Kidney (tissue), 13 donors: ENCODE measurements at regions not wholly inside any gene's neighbourhood (a gene's known extent, or its start where the extent isn't known, plus 50 kb on each side); places are given as distances from the start of the nearest gene placed in this dataset.

Experiments
- DNase-seq, 5 donors: peaks; one replicate each; pipeline ENCODE4 v3.0.0-alpha.2; 2013 to 2020
- FAIRE-seq: peaks from 2 replicates; lab custom pipeline; 2012; peaks lifted over from hg19 to GRCh38; lab: Jason Lieb, UNC
- H3K27ac ChIP-seq, 2 donors: one replicate each; pipeline ENCODE4 v1.7.0; 2013; ENCODE audit warnings: low read depth in 2 of 2, low read length in 2 of 2, inconsistent platforms in 1 of 2
- H3K27me3 ChIP-seq: one replicate; pipeline ENCODE4 v1.7.1; 2013; ENCODE audit warnings: low read length, inconsistent platforms; ENCODE audit not compliant: control insufficient read depth, insufficient read depth
- H3K36me3 ChIP-seq, 3 donors: one replicate each; pipeline versions ENCODE4 v1.7.0 to v1.7.1; 2013; ENCODE audit warnings: low read length in 3 of 3, control low read depth in 1 of 3, inconsistent platforms in 1 of 3; ENCODE audit not compliant: insufficient read depth in 3 of 3, control insufficient read depth in 2 of 3
- H3K4me1 ChIP-seq, 3 donors: one replicate each; pipeline versions ENCODE4 v1.7.0 to v1.7.1; 2013; ENCODE audit warnings: low read length in 3 of 3, inconsistent platforms in 1 of 3, low read depth in 1 of 3; ENCODE audit not compliant: control insufficient read depth in 2 of 3, insufficient read depth in 2 of 3
- H3K4me3 ChIP-seq, 3 donors: one replicate each; pipeline versions ENCODE4 v1.7.0 to v1.8.1; 2013; ENCODE audit warnings: low read length in 3 of 3, control low read depth in 1 of 3, inconsistent platforms in 1 of 3
- H3K9ac ChIP-seq, 3 donors: one replicate each; pipeline versions ENCODE4 v1.7.0 to v1.7.1; 2013; ENCODE audit warnings: low read length in 3 of 3, control low read depth in 1 of 3, inconsistent platforms in 1 of 3
- H3K9me3 ChIP-seq, 3 donors: one replicate each; pipeline versions ENCODE4 v1.7.0 to v1.7.1; 2013; ENCODE audit warnings: low read length in 3 of 3, control low read depth in 1 of 3, inconsistent platforms in 1 of 3; ENCODE audit not compliant: control insufficient read depth in 2 of 3, insufficient read depth in 1 of 3
- intact Hi-C: fragments of 100-400 bp; cut with DNase I; formaldehyde crosslinking; loops from one replicate; pipeline ENCODE4 v1.11.1; 2022
- TF ChIP-seq, protein P1 (sequence below): IDR thresholded peaks from 3 replicates; pipeline ENCODE4 v1.5.1; 2012; ENCODE audit warnings: mild to moderate bottlenecking, moderate library complexity, borderline replicate concordance; ENCODE audit not compliant: insufficient read depth; ENCODE audit errors: extremely low read depth
- donor health status: control.
- donor health status: control.
- donor health status: control.
- donor health status: control.
- donor health status: control.
- donor health status: DM: yes; HTN: yes; CAD: no.
- donor health status: Normal renal cell carcinoma (clear cell type).

DNA sequence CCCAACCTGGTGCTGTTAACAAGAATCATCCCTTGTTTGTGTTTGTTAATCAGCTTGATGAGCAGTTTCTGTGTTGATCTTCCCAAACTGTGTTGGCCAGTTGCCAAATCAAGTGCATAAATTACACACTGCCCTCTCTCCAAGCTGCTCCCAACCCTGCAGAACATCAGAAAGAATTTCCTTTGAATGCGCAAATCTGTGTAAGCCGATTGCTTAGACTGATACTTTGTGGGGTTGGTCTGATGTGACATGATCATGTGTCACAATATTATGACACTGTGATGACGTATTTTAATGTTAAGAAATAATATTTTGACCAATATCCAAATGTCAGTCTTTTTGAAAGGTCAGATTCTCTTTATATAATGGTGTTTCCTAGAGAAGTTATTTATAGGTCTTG is 766.4 kb upstream of the WWC1 start:
- Histone ChIP-seq H3K9me3 (no peaks in the 10 kb centered on the region), H3K36me3 (no peaks in the 10 kb centered on the region), H3K4me1 (no peaks in the 10 kb centered on the region), H3K4me3 (no peak overlapping the region), H3K27me3 (no peaks in the 10 kb centered on the region), H3K27ac (no peak overlapping the region), H3K9ac (no peak overlapping the region)
- DNase-seq (peak in 1 of 5 donors; percentile 18), FAIRE-seq (no peak)
- intact Hi-C loops, result no loop called here
- TF ChIP-seq, protein P1, sequence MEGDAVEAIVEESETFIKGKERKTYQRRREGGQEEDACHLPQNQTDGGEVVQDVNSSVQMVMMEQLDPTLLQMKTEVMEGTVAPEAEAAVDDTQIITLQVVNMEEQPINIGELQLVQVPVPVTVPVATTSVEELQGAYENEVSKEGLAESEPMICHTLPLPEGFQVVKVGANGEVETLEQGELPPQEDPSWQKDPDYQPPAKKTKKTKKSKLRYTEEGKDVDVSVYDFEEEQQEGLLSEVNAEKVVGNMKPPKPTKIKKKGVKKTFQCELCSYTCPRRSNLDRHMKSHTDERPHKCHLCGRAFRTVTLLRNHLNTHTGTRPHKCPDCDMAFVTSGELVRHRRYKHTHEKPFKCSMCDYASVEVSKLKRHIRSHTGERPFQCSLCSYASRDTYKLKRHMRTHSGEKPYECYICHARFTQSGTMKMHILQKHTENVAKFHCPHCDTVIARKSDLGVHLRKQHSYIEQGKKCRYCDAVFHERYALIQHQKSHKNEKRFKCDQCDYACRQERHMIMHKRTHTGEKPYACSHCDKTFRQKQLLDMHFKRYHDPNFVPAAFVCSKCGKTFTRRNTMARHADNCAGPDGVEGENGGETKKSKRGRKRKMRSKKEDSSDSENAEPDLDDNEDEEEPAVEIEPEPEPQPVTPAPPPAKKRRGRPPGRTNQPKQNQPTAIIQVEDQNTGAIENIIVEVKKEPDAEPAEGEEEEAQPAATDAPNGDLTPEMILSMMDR, result no peak

DNA sequence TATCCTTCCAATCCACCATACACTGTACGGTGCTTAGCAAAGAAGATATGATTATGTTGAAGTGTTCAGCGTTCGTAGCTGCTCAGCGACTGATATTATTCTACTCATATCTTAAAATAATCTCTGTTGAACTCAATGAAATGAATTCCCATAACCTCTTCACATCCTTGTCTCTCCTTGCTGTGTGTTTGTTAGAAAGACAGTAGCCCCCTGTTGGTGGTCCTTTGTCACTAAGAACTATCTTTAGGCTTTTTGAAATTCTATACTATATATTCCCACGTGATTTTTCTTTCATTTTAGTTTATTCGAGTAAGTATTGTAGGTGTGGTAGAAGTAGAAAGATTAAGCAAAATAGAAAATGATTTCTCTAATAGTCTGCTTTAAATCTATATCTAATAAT is 762.8 kb upstream of the WWC1 start:
- no peak for FAIRE-seq
- intact Hi-C loops, result no loop called here
- H3K9me3 ChIP-seq, result no peaks in the 10 kb centered on the region
- H3K9ac ChIP-seq, result no peak overlapping the region
- H3K4me1 ChIP-seq, result no peaks in the 10 kb centered on the region
- H3K27me3 ChIP-seq, result no peaks in the 10 kb centered on the region
- H3K4me3 ChIP-seq, result no peak overlapping the region
- H3K36me3 ChIP-seq, result no peaks in the 10 kb centered on the region
- TF ChIP-seq, protein P1, result no peak
- no peak overlapping the region for H3K27ac ChIP-seq
- DNase-seq, result no peak

DNA sequence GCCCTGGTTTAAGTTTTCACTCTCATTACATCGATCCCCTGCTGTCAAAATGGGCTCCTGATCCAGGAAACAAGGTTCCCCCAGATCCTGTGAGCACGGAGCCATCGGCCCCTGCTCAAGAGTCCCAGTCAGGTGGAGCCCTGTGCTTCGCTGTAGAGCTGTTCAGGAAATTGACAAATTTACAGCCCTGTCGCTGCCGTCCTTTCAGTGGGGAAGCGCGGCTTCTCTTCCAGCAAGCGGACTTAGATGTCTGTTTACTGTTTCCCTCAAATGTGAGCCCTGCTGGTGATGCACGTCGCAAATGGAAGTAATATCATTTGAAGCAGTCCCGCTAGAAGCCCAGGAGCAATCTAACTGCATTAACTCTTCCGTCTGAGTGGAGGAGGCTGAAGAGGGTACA is 760.9 kb upstream of the WWC1 start:
- Histone ChIP-seq H3K36me3 (no peaks in the 10 kb centered on the region), H3K4me1 (no peaks in the 10 kb centered on the region), H3K9me3 (peaks cover 0 to 2% (median 0%) of the 10 kb centered on the region in 3 donors), H3K9ac (no peak overlapping the region), H3K4me3 (no peak overlapping the region), H3K27me3 (no peaks in the 10 kb centered on the region), H3K27ac (no peak overlapping the region)
- intact Hi-C loops, result no loop called here
- FAIRE-seq (no peak), DNase-seq (peak in 4 of 5 donors; percentile 10 to 34 (median 20))
- TF ChIP-seq, protein P1, result no peak
